ENCODE measurements at regions not wholly inside any gene's neighbourhood (a gene's known extent, or its start where the extent isn't known, plus 50 kb on each side); places are given as distances from the start of the nearest gene placed in this dataset.

GRCh38 chr11:23315286-23315685 lies 455.0 kb upstream of the CCDC179 start:
- no peak for TF ChIP-seq EZH2 (IDR thresholded peaks at IDR 0.05; ENCODE audit: insufficient read depth, poor library complexity, severe bottlenecking)
- TF ChIP-seq EZH2phosphoT487 (IDR thresholded peaks at IDR 0.05; ENCODE audit: insufficient read depth, low read depth) = no peak

All from GM23248 (cell line).